ENCODE measurements at regions not wholly inside any gene's neighbourhood (a gene's known extent, or its start where the extent isn't known, plus 50 kb on each side); places are given as distances from the start of the nearest gene placed in this dataset.

GRCh38 chr2:147500229-147500628 is 344.6 kb upstream of the ACVR2A start:
- ATAC-seq: no peak
- no peaks in the 10 kb centered on the region for H3K9me3 ChIP-seq (ENCODE audit: control insufficient read depth, low read length)
- no peak overlapping the region for H3K27ac ChIP-seq (ENCODE audit: low read length)
- DNase-seq: no peak
- H3K4me1 ChIP-seq (ENCODE audit: control insufficient read depth, insufficient read depth, low read length): no peaks in the 10 kb centered on the region
- H3K4me3 ChIP-seq (ENCODE audit: low read length): no peak overlapping the region
- 59% methylated on average over 3 of the region's 3 CpGs for WGBS
- H3K27me3 ChIP-seq (ENCODE audit: control insufficient read depth, insufficient read depth): no peaks in the 10 kb centered on the region
- intact Hi-C loops (cut with DNase I): no loop called here

- 73% methylated on average over 2 of the region's 2 CpGs for WGBS
- no peak overlapping the region for H3K4me3 ChIP-seq (ENCODE audit: low read length)
- DNase-seq (no peak), ATAC-seq (no peak)
- intact Hi-C loops (cut with DNase I): no loop called here
- H3K4me1 ChIP-seq (ENCODE audit: control insufficient read depth, insufficient read depth, low read length): no peaks in the 10 kb centered on the region
- H3K27me3 ChIP-seq (ENCODE audit: control insufficient read depth, insufficient read depth): no peaks in the 10 kb centered on the region
- H3K27ac ChIP-seq (ENCODE audit: low read length): no peak overlapping the region
- H3K9me3 ChIP-seq (ENCODE audit: control insufficient read depth, low read length): no peaks in the 10 kb centered on the region
Observed at GRCh38 chr2:147499785-147500184, 345.0 kb upstream of the ACVR2A start.

GRCh38 chr2:147495734-147496133 is 349.1 kb upstream of the ACVR2A start:
- intact Hi-C loops (cut with DNase I): no loop called here
- no peaks in the 10 kb centered on the region for H3K9me3 ChIP-seq (ENCODE audit: control insufficient read depth, low read length)
- no peaks in the 10 kb centered on the region for H3K4me1 ChIP-seq (ENCODE audit: control insufficient read depth, insufficient read depth, low read length)
- no peaks in the 10 kb centered on the region for H3K27me3 ChIP-seq (ENCODE audit: control insufficient read depth, insufficient read depth)
- no peak overlapping the region for H3K4me3 ChIP-seq (ENCODE audit: low read length)
- H3K27ac ChIP-seq (ENCODE audit: low read length): no peak overlapping the region
- ATAC-seq (no peak), DNase-seq (no peak)
- WGBS: 83% methylated on average over 5 of the region's 5 CpGs

- 82% methylated on average over 2 of the region's 2 CpGs for whole genome bisulfite sequencing
- no peak overlapping the region for H3K27ac ChIP-seq (ENCODE audit: low read length)
- H3K27me3 ChIP-seq (ENCODE audit: control insufficient read depth, insufficient read depth): no peaks in the 10 kb centered on the region
- H3K9me3 ChIP-seq (ENCODE audit: control insufficient read depth, low read length): no peaks in the 10 kb centered on the region
- no peaks in the 10 kb centered on the region for H3K4me1 ChIP-seq (ENCODE audit: control insufficient read depth, insufficient read depth, low read length)
- intact Hi-C loops (cut with DNase I): no loop called here
- H3K4me3 ChIP-seq (ENCODE audit: low read length): no peak overlapping the region
- no peak for DNase-seq
- ATAC-seq: no peak
Observed at GRCh38 chr2:147492471-147492870, 352.4 kb upstream of the ACVR2A start.

GRCh38 chr2:147491506-147491905 is 353.3 kb upstream of the ACVR2A start:
- DNase-seq (no peak), ATAC-seq (no peak)
- H3K4me1 ChIP-seq (ENCODE audit: control insufficient read depth, insufficient read depth, low read length): no peaks in the 10 kb centered on the region
- H3K27me3 ChIP-seq (ENCODE audit: control insufficient read depth, insufficient read depth): no peaks in the 10 kb centered on the region
- no peak overlapping the region for H3K4me3 ChIP-seq (ENCODE audit: low read length)
- no peaks in the 10 kb centered on the region for H3K9me3 ChIP-seq (ENCODE audit: control insufficient read depth, low read length)
- intact Hi-C loops (cut with DNase I): no loop called here
- no peak overlapping the region for H3K27ac ChIP-seq (ENCODE audit: low read length)
- 91% methylated on average over 2 of the region's 2 CpGs for WGBS

GRCh38 chr2:147490401-147491261 is 354.2 kb upstream of the ACVR2A start:
- H3K9me3 ChIP-seq (ENCODE audit: control insufficient read depth, low read length): no peaks in the 10 kb centered on the region
- H3K27ac ChIP-seq (ENCODE audit: low read length): no peak overlapping the region
- H3K27me3 ChIP-seq (ENCODE audit: control insufficient read depth, insufficient read depth): no peaks in the 10 kb centered on the region
- no peak overlapping the region for H3K4me3 ChIP-seq (ENCODE audit: low read length)
- intact Hi-C loops (cut with DNase I): no loop called here
- H3K4me1 ChIP-seq (ENCODE audit: control insufficient read depth, insufficient read depth, low read length): no peaks in the 10 kb centered on the region
- DNase-seq (no peak), ATAC-seq (no peak)
- 54% methylated on average over 5 of the region's 5 CpGs for WGBS

- no peaks in the 10 kb centered on the region for H3K27me3 ChIP-seq (ENCODE audit: control insufficient read depth, insufficient read depth)
- H3K4me1 ChIP-seq (ENCODE audit: control insufficient read depth, insufficient read depth, low read length): no peaks in the 10 kb centered on the region
- no peaks in the 10 kb centered on the region for H3K9me3 ChIP-seq (ENCODE audit: control insufficient read depth, low read length)
- intact Hi-C loops (cut with DNase I): no loop called here
- H3K4me3 ChIP-seq (ENCODE audit: low read length): no peak overlapping the region
- H3K27ac ChIP-seq (ENCODE audit: low read length): no peak overlapping the region
- 85% methylated on average over 3 of the region's 3 CpGs for WGBS
- no peak for ATAC-seq
- DNase-seq: no peak
Observed at GRCh38 chr2:147488472-147488871, 356.4 kb upstream of the ACVR2A start.

- Histone ChIP-seq H3K4me3 (ENCODE audit: low read length) (no peak overlapping the region), H3K9me3 (ENCODE audit: control insufficient read depth, low read length) (no peaks in the 10 kb centered on the region), H3K27me3 (ENCODE audit: control insufficient read depth, insufficient read depth) (no peaks in the 10 kb centered on the region), H3K27ac (ENCODE audit: low read length) (no peak overlapping the region), H3K4me1 (ENCODE audit: control insufficient read depth, insufficient read depth, low read length) (no peaks in the 10 kb centered on the region)
- DNase-seq (no peak), ATAC-seq (no peak)
- 93% methylated on average over 2 of the region's 2 CpGs for WGBS
- intact Hi-C loops (cut with DNase I): no loop called here
Observed at GRCh38 chr2:147487978-147488289, 356.9 kb upstream of the ACVR2A start.

GRCh38 chr2:147487286-147487977 is 357.4 kb upstream of the ACVR2A start:
- Histone ChIP-seq H3K9me3 (ENCODE audit: control insufficient read depth, low read length) (no peaks in the 10 kb centered on the region), H3K4me3 (ENCODE audit: low read length) (no peak overlapping the region), H3K27ac (ENCODE audit: low read length) (no peak overlapping the region), H3K4me1 (ENCODE audit: control insufficient read depth, insufficient read depth, low read length) (no peaks in the 10 kb centered on the region), H3K27me3 (ENCODE audit: control insufficient read depth, insufficient read depth) (no peaks in the 10 kb centered on the region)
- DNase-seq (no peak), ATAC-seq (no peak)
- intact Hi-C loops (cut with DNase I): no loop called here
- WGBS: 28% methylated on average over 3 of the region's 3 CpGs

- intact Hi-C loops (cut with DNase I): no loop called here
- no peak overlapping the region for H3K27ac ChIP-seq (ENCODE audit: low read length)
Observed at GRCh38 chr2:147485210-147485851, 359.5 kb upstream of the ACVR2A start.

GRCh38 chr2:147483911-147484310 is 360.9 kb upstream of the ACVR2A start:
- intact Hi-C loops (cut with DNase I): no loop called here
- Histone ChIP-seq H3K9me3 (ENCODE audit: control insufficient read depth, low read length) (no peaks in the 10 kb centered on the region), H3K27ac (ENCODE audit: low read length) (no peak overlapping the region), H3K4me3 (ENCODE audit: low read length) (no peak overlapping the region), H3K27me3 (ENCODE audit: control insufficient read depth, insufficient read depth) (no peaks in the 10 kb centered on the region), H3K4me1 (ENCODE audit: control insufficient read depth, insufficient read depth, low read length) (peaks cover 2% of the 10 kb centered on the region)
- DNase-seq (no peak), ATAC-seq (no peak)
- WGBS: 58% methylated on average over 3 of the region's 3 CpGs

More at GRCh38 chr2:147485210-147485851, 359.5 kb upstream of the ACVR2A start:
- Histone ChIP-seq H3K27me3 (ENCODE audit: control insufficient read depth, insufficient read depth) (no peaks in the 10 kb centered on the region), H3K9me3 (ENCODE audit: control insufficient read depth, low read length) (no peaks in the 10 kb centered on the region), H3K4me3 (ENCODE audit: low read length) (no peak overlapping the region), H3K4me1 (ENCODE audit: control insufficient read depth, insufficient read depth, low read length) (peaks cover 2% of the 10 kb centered on the region)
- no peak for DNase-seq
- ATAC-seq: no peak
